ENCODE measurements at regions not wholly inside any gene's neighbourhood (a gene's known extent, or its start where the extent isn't known, plus 50 kb on each side); places are given as distances from the start of the nearest gene placed in this dataset.

DNA sequence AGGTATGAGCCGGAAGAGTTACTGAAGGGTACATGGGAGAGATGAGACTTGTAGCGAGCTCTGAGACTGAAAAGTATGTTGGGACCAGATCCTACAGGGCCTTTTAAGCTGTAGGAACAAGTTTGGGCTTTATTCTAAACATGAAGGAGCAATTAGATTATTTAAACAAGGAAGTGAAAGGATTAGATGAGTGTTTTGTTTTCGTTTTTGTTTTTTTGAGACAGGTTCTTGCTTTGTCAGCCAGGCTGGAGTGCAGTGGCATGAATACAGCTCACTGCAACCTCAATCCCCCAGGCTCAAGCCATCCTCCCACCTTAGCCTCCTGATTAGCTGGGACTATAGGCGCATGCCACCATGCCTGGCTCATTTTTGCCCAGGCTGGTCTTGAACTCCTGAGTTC is 110.7 kb downstream of the C1D start:
- H3K27me3 Mint-ChIP-seq (ENCODE audit: low read depth in 2 of 2): peaks cover 13 to 28% of the 10 kb centered on the region in 2 donors
- intact Hi-C loops (cut with micrococcal nuclease): no loop called here
- no peak for ATAC-seq
- TF ChIP-seq, protein P1, sequence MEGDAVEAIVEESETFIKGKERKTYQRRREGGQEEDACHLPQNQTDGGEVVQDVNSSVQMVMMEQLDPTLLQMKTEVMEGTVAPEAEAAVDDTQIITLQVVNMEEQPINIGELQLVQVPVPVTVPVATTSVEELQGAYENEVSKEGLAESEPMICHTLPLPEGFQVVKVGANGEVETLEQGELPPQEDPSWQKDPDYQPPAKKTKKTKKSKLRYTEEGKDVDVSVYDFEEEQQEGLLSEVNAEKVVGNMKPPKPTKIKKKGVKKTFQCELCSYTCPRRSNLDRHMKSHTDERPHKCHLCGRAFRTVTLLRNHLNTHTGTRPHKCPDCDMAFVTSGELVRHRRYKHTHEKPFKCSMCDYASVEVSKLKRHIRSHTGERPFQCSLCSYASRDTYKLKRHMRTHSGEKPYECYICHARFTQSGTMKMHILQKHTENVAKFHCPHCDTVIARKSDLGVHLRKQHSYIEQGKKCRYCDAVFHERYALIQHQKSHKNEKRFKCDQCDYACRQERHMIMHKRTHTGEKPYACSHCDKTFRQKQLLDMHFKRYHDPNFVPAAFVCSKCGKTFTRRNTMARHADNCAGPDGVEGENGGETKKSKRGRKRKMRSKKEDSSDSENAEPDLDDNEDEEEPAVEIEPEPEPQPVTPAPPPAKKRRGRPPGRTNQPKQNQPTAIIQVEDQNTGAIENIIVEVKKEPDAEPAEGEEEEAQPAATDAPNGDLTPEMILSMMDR (IDR thresholded peaks at IDR 0.05): no peak
- H3K27ac Mint-ChIP-seq: no peak overlapping the region
- H3K27ac ChIP-seq (ENCODE audit: low read length): no peak overlapping the region
- H3K4me1 ChIP-seq (ENCODE audit: control insufficient read depth, insufficient read depth, low read length): no peaks in the 10 kb centered on the region
- no peaks in the 10 kb centered on the region for H3K36me3 ChIP-seq (ENCODE audit: control insufficient read depth, insufficient read depth, low read length)
- 89% methylated on average over 3 of the region's 4 CpGs for WGBS (ENCODE audit: insufficient coverage)
- H3K36me3 Mint-ChIP-seq: no peaks in the 10 kb centered on the region
- H3K27me3 ChIP-seq (ENCODE audit: control insufficient read depth, insufficient read depth, low read length): no peaks in the 10 kb centered on the region
- H3K4me3 ChIP-seq (ENCODE audit: low read length): no peak overlapping the region
- H3K4me3 Mint-ChIP-seq: no peak overlapping the region
- no peaks in the 10 kb centered on the region for H3K9me3 Mint-ChIP-seq
- H3K4me1 Mint-ChIP-seq: peaks cover 0 to 10% of the 10 kb centered on the region in 2 donors
- H3K9me3 ChIP-seq (ENCODE audit: control insufficient read depth, insufficient read depth, low read length): no peaks in the 10 kb centered on the region
- no peak for DNase-seq

DNA sequence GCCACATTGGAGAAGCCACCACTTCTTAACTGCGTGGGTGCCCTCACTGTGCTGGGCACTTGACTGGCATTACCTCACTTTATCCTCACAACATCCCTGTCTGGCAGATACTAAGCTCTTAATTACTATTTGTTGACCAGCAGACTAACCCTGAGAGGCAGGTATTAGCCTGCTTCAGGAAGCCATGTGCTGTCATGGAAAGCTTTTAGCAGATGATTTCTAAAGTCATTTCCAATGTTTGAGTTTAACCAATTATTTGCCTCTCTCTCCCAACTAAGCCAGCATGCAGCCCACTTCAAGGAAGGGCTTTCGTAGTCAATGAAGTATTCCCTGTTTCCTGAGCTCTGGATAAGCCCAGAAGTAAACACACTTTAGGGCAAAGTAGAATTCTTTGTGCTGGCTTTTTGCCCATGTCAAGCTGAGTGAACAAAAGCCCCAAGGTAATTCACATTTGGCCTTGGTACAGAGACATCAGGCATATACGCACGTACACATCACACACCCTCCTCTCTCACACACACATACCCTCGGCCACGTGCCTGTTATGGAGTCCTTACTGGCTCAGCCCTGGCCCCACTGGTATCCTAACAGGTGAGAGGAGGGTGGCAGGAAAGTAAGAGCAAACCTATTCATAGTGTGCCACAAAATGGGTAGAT is 108.6 kb downstream of the C1D start:
- Mint-ChIP-seq H3K4me3 (no peak overlapping the region), H3K27ac (no peak overlapping the region), H3K9me3 (no peaks in the 10 kb centered on the region), H3K4me1 (peaks cover 0 to 10% of the 10 kb centered on the region in 2 donors), H3K36me3 (no peaks in the 10 kb centered on the region), H3K27me3 (ENCODE audit: low read depth in 2 of 2) (peaks cover 13 to 28% of the 10 kb centered on the region in 2 donors)
- no peaks in the 10 kb centered on the region for H3K36me3 ChIP-seq (ENCODE audit: control insufficient read depth, insufficient read depth, low read length)
- TF ChIP-seq, protein P1 (IDR thresholded peaks at IDR 0.05): no peak
- intact Hi-C loops (cut with micrococcal nuclease): no loop called here
- no peaks in the 10 kb centered on the region for H3K27me3 ChIP-seq (ENCODE audit: control insufficient read depth, insufficient read depth, low read length)
- DNase-seq: no peak
- H3K9me3 ChIP-seq (ENCODE audit: control insufficient read depth, insufficient read depth, low read length): no peaks in the 10 kb centered on the region
- WGBS (ENCODE audit: insufficient coverage): 76% methylated on average over 6 of the region's 6 CpGs
- no peak overlapping the region for H3K27ac ChIP-seq (ENCODE audit: low read length)
- H3K4me1 ChIP-seq (ENCODE audit: control insufficient read depth, insufficient read depth, low read length): no peaks in the 10 kb centered on the region
- no peak overlapping the region for H3K4me3 ChIP-seq (ENCODE audit: low read length)
- no peak for ATAC-seq

DNA sequence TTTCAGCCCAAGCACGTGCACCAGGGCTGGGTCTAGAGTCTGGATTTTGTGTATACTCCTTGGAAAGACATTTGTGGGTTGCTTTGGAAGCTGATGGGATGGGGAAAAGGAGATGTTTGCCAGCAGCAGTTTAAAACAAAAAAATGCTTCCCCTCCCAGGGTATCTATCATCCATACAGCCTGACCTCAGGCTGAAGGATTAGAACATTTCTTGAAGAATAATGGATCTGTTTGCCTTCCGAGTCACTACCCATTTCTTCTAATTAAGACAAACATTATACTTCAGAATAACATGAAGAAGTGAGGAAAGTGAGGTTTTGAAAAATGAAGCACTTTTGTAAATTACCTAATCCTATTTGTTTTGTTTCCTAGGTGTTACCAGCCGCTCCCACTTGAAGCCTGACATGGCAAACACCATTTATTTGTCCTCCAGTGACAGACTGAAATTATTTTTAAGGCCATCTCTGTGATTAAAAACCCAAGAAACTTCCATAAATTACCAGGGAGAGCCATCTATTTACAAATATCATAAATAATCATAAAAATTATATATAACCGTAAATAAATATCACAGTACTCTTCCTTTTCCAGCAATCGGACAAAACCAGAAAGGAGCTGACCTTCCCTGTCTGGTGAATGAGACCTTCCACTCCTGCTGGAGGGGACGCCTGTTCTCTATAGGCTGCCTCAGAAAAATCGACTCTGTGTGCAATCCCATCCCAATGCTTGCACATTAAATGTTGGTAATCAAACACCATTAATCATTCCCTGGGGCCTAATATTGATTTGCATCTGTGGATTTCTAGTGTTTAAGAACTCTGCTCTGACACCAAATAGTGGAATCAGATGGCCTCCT is 106.8 kb downstream of the C1D start:
- intact Hi-C loops (cut with micrococcal nuclease): no loop called here

More for the DNA sequence above, 106.8 kb downstream of the C1D start:
- Histone ChIP-seq H3K4me3 (ENCODE audit: low read length) (no peak overlapping the region), H3K9me3 (ENCODE audit: control insufficient read depth, insufficient read depth, low read length) (no peaks in the 10 kb centered on the region), H3K4me1 (ENCODE audit: control insufficient read depth, insufficient read depth, low read length) (no peaks in the 10 kb centered on the region), H3K27me3 (ENCODE audit: control insufficient read depth, insufficient read depth, low read length) (no peaks in the 10 kb centered on the region), H3K27ac (ENCODE audit: low read length) (no peak overlapping the region), H3K36me3 (ENCODE audit: control insufficient read depth, insufficient read depth, low read length) (no peaks in the 10 kb centered on the region)
- TF ChIP-seq, protein P1 (IDR thresholded peaks at IDR 0.05): no peak
- no peaks in the 10 kb centered on the region for H3K9me3 Mint-ChIP-seq
- peaks cover 0 to 5% of the 10 kb centered on the region in 2 donors for H3K4me1 Mint-ChIP-seq
- H3K27me3 Mint-ChIP-seq (ENCODE audit: low read depth in 2 of 2): peaks cover 8 to 20% of the 10 kb centered on the region in 2 donors
- no peaks in the 10 kb centered on the region for H3K36me3 Mint-ChIP-seq
- 84% methylated on average over 5 of the region's 7 CpGs for WGBS (ENCODE audit: insufficient coverage)
- no peak for DNase-seq
- no peak overlapping the region for H3K4me3 Mint-ChIP-seq
- no peak for ATAC-seq
- H3K27ac Mint-ChIP-seq: no peak overlapping the region

Data from natural killer cell (primary cell).